Nephron (organoid): ENCODE measurements at regions not wholly inside any gene's neighbourhood (a gene's known extent, or its start where the extent isn't known, plus 50 kb on each side); places are given as distances from the start of the nearest gene placed in this dataset.

Source experiments
- H3K27ac Mint-ChIP-seq, 3 experiments: 2 replicates each; pipeline ENCODE4 v1.8.0; 2020; ENCODE audit warnings: mixed read lengths in 3 of 3, mild to moderate bottlenecking in 2 of 3, moderate library complexity in 1 of 3
- H3K27me3 Mint-ChIP-seq: 2 replicates; pipeline ENCODE4 v1.8.0; 2021; ENCODE audit warnings: low read depth, mild to moderate bottlenecking, moderate library complexity, mixed read lengths
- H3K36me3 Mint-ChIP-seq: 2 replicates; pipeline ENCODE4 v1.8.0; 2020; ENCODE audit warnings: low read depth, mixed read lengths
- H3K4me1 Mint-ChIP-seq: 2 replicates; pipeline ENCODE4 v1.8.0; 2020; ENCODE audit warnings: mixed read lengths
- H3K4me3 Mint-ChIP-seq, 3 experiments: 2 replicates each; pipeline ENCODE4 v1.8.0; 2020; ENCODE audit warnings: mild to moderate bottlenecking in 3 of 3, mixed read lengths in 3 of 3, moderate library complexity in 2 of 3
- H3K9me3 Mint-ChIP-seq: 2 replicates; pipeline ENCODE4 v1.8.0; 2020; ENCODE audit warnings: mixed read lengths
- CTCF ChIP-seq, 3 experiments: fragments of 200-600 bp; sonication (generic); IDR thresholded peaks; one replicate each; pipeline ENCODE4 v1.5.0; 2021; ENCODE audit warnings: antibody characterized with exemption in 3 of 3; ENCODE audit not compliant: unreplicated experiment in 3 of 3

- Mint-ChIP-seq H3K27ac (peak overlapping the region; percentile 83 to 94 (median 94)), H3K27me3 (peaks cover 3% of the 10 kb centered on the region), H3K4me3 (no peak overlapping the region), H3K9me3 (peaks cover 2% of the 10 kb centered on the region), H3K36me3 (no peaks in the 10 kb centered on the region), H3K4me1 (peaks cover 79% of the 10 kb centered on the region)
- TF ChIP-seq CTCF (IDR thresholded peaks at IDR 0.05; ENCODE audit: unreplicated experiment in 3 of 3): no peak
These were observed 103.7 kb upstream of the TMEM72 start for GRCh38 chr10:44807451-44807850.

- peak overlapping the region in 2 of 3 experiments; percentile 14 to 64 for H3K27ac Mint-ChIP-seq
- peaks cover 57% of the 10 kb centered on the region for H3K4me1 Mint-ChIP-seq
- no peaks in the 10 kb centered on the region for H3K36me3 Mint-ChIP-seq
- no peak overlapping the region for H3K4me3 Mint-ChIP-seq
- H3K9me3 Mint-ChIP-seq: peaks cover 9% of the 10 kb centered on the region
- peaks cover 3% of the 10 kb centered on the region for H3K27me3 Mint-ChIP-seq
- TF ChIP-seq CTCF (IDR thresholded peaks at IDR 0.05; ENCODE audit: unreplicated experiment in 3 of 3): no peak
These were observed 101.5 kb upstream of the TMEM72 start for GRCh38 chr10:44809647-44810046.

GRCh38 chr10:44811072-44811471, 100.1 kb upstream of the TMEM72 start:
- H3K9me3 Mint-ChIP-seq: peaks cover 9% of the 10 kb centered on the region
- peaks cover 43% of the 10 kb centered on the region for H3K4me1 Mint-ChIP-seq
- H3K36me3 Mint-ChIP-seq: no peaks in the 10 kb centered on the region
- no peaks in the 10 kb centered on the region for H3K27me3 Mint-ChIP-seq
- H3K27ac Mint-ChIP-seq: peak overlapping the region; percentile 39 to 69 (median 64)
- no peak overlapping the region for H3K4me3 Mint-ChIP-seq
- TF ChIP-seq CTCF (IDR thresholded peaks at IDR 0.05; ENCODE audit: unreplicated experiment in 3 of 3): no peak

- Mint-ChIP-seq H3K27ac (no peak overlapping the region), H3K36me3 (no peaks in the 10 kb centered on the region)
These were observed 97.9 kb upstream of the TMEM72 start for GRCh38 chr10:44813201-44813600.

GRCh38 chr10:44814929-44815328, 96.2 kb upstream of the TMEM72 start:
- no peaks in the 10 kb centered on the region for H3K27me3 Mint-ChIP-seq
- H3K4me1 Mint-ChIP-seq: peaks cover 39% of the 10 kb centered on the region
- peaks cover 9% of the 10 kb centered on the region for H3K9me3 Mint-ChIP-seq
- no peaks in the 10 kb centered on the region for H3K36me3 Mint-ChIP-seq
- no peak overlapping the region for H3K27ac Mint-ChIP-seq
- TF ChIP-seq CTCF (IDR thresholded peaks at IDR 0.05; ENCODE audit: unreplicated experiment in 3 of 3): no peak
- H3K4me3 Mint-ChIP-seq: no peak overlapping the region

More at GRCh38 chr10:44813201-44813600, 97.9 kb upstream of the TMEM72 start:
- Mint-ChIP-seq H3K27me3 (no peaks in the 10 kb centered on the region), H3K4me1 (peaks cover 36% of the 10 kb centered on the region), H3K9me3 (peaks cover 9% of the 10 kb centered on the region), H3K4me3 (no peak overlapping the region)
- no peak for TF ChIP-seq CTCF (IDR thresholded peaks at IDR 0.05; ENCODE audit: unreplicated experiment in 3 of 3)

- Mint-ChIP-seq H3K4me3 (no peak overlapping the region), H3K36me3 (no peaks in the 10 kb centered on the region), H3K27me3 (no peaks in the 10 kb centered on the region), H3K27ac (peak overlapping the region in 2 of 3 experiments; percentile 71 to 77), H3K4me1 (peaks cover 38% of the 10 kb centered on the region), H3K9me3 (peaks cover 7% of the 10 kb centered on the region)
- no peak for TF ChIP-seq CTCF (IDR thresholded peaks at IDR 0.05; ENCODE audit: unreplicated experiment in 3 of 3)
These were observed 93.0 kb upstream of the TMEM72 start for GRCh38 chr10:44818041-44818649.
